Upper lobe of left lung (tissue), 4 donors: ENCODE measurements at regions not wholly inside any gene's neighbourhood (a gene's known extent, or its start where the extent isn't known, plus 50 kb on each side); places are given as distances from the start of the nearest gene placed in this dataset.

ENCODE experiments used
- POLR2A ChIP-seq, 4 donors: fragments of 450-650 bp; IDR thresholded peaks; one replicate each; pipeline ENCODE4 v1.5.1; 2016 to 2017; ENCODE audit warnings: antibody characterized with exemption in 4 of 4, mild to moderate bottlenecking in 2 of 4
- TF ChIP-seq, protein P1 (sequence below), 6 experiments: fragments of 450-650 bp in 4 of 6; fragments of 200-600 bp in 2 of 6; sonication (generic) in 2 of 6; IDR thresholded peaks; one replicate each; pipeline ENCODE4 v1.5.1; 2016 to 2019; ENCODE audit warnings: antibody characterized with exemption in 6 of 6

DNA sequence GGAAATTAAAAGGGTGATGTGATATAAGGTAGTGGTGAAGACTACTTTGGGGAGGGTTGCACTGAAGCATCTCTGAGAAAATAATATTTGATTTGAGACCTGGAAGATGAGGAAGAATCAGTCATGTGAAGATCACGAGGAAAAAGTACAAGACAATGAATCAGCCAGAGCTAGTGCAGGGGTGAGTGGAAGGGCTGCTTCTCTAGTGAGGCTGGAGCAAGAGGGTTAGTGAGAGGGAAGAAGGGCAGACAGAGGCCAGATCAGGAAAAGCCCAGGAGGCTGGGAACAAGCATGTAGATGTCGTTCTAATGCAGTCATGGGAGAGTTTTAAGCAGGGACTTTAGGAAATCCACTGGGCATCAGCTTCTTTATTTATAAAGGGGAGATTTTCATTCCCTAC, 504.2 kb upstream of the SALL1 start:
- TF ChIP-seq, protein P1, sequence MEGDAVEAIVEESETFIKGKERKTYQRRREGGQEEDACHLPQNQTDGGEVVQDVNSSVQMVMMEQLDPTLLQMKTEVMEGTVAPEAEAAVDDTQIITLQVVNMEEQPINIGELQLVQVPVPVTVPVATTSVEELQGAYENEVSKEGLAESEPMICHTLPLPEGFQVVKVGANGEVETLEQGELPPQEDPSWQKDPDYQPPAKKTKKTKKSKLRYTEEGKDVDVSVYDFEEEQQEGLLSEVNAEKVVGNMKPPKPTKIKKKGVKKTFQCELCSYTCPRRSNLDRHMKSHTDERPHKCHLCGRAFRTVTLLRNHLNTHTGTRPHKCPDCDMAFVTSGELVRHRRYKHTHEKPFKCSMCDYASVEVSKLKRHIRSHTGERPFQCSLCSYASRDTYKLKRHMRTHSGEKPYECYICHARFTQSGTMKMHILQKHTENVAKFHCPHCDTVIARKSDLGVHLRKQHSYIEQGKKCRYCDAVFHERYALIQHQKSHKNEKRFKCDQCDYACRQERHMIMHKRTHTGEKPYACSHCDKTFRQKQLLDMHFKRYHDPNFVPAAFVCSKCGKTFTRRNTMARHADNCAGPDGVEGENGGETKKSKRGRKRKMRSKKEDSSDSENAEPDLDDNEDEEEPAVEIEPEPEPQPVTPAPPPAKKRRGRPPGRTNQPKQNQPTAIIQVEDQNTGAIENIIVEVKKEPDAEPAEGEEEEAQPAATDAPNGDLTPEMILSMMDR (IDR thresholded peaks at IDR 0.05), result no peak
- TF ChIP-seq POLR2A (IDR thresholded peaks at IDR 0.05), result no peak
